ENCODE measurements at regions not wholly inside any gene's neighbourhood (a gene's known extent, or its start where the extent isn't known, plus 50 kb on each side); places are given as distances from the start of the nearest gene placed in this dataset.

GRCh38 chr2:217121565-217121964 lies 261.7 kb upstream of the TNP1 start:
- Histone ChIP-seq H3K27me3 (replicated peaks; ENCODE audit: control insufficient read depth, insufficient read depth, low read length) (no peaks in the 10 kb centered on the region), H3K4me1 (ENCODE audit: control insufficient read depth, insufficient read depth, low read length) (no peaks in the 10 kb centered on the region), H3K4me3 (ENCODE audit: low read length) (no peak overlapping the region), H3K9me3 (ENCODE audit: control insufficient read depth, low read length) (no peaks in the 10 kb centered on the region), H3K9ac (ENCODE audit: low read length) (no peak overlapping the region), H3K36me3 (ENCODE audit: control insufficient read depth, insufficient read depth, low read length, severe bottlenecking) (no peaks in the 10 kb centered on the region)
- DNase-seq (ENCODE audit: low read depth) = no peak

DNA sequence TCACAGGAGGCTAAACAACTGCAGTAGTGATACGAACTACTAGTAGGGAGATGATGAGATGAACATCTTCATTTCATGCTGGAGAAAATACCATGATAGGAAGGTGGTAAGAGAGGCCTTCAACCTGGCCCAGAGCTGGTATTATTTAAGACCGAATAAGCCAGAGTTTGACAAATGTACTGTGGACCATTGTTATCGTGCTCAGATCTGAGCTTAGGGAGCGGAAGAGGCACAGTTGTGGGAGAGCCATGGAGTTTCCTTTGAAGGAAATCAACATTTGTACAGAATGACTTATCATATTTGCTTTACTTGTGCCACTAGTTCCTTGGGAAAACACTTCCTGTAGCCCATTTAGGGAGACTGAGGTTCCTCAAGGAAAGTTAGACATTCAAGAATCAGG lies 260.6 kb upstream of the TNP1 start:
- Histone ChIP-seq H3K4me3 (ENCODE audit: low read length) (no peak overlapping the region), H3K36me3 (ENCODE audit: control insufficient read depth, insufficient read depth, low read length, severe bottlenecking) (no peaks in the 10 kb centered on the region), H3K9ac (ENCODE audit: low read length) (no peak overlapping the region), H3K9me3 (ENCODE audit: control insufficient read depth, low read length) (no peaks in the 10 kb centered on the region), H3K4me1 (ENCODE audit: control insufficient read depth, insufficient read depth, low read length) (no peaks in the 10 kb centered on the region), H3K27me3 (replicated peaks; ENCODE audit: control insufficient read depth, insufficient read depth, low read length) (no peaks in the 10 kb centered on the region)
- DNase-seq (ENCODE audit: low read depth) = no peak

DNA sequence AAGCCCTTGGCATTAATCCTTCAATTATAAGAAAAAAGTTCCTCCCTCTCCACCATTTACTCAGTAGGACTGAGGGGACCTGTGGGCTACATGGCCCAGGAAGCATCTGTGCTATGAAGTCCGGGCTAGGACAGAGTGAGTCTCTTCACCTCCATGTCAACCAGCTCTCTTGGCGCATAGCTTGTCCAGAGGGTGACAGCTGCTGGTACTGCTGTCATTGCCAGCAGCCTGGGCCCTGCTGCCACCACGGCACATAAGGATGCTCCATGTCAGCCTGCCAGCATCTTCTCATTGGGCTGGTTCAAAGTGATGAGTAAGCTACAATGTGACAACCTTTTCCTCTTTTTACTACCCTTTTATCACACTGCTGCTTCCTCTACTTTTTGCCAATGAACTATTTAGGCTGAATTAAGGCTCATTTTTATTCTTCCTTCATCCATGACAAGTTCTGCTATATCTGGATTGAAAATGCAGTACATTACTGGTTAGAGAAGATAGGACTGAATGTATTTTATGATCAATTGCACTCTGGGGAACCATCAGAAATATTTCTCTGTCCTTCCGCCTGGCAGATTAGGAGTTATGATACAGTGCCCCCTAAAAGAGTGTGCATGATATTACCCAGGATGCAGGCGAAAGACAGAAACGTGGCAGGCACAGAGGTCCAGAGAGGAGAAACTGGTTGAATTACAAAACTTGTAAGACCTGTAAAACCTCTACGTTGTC lies 258.9 kb upstream of the TNP1 start:
- DNase-seq (ENCODE audit: low read depth) = no peak
- Histone ChIP-seq H3K4me3 (ENCODE audit: low read length) (no peak overlapping the region), H3K27me3 (replicated peaks; ENCODE audit: control insufficient read depth, insufficient read depth, low read length) (no peaks in the 10 kb centered on the region), H3K9me3 (ENCODE audit: control insufficient read depth, low read length) (no peaks in the 10 kb centered on the region), H3K4me1 (ENCODE audit: control insufficient read depth, insufficient read depth, low read length) (no peaks in the 10 kb centered on the region), H3K9ac (ENCODE audit: low read length) (no peak overlapping the region), H3K36me3 (ENCODE audit: control insufficient read depth, insufficient read depth, low read length, severe bottlenecking) (no peaks in the 10 kb centered on the region)

DNA sequence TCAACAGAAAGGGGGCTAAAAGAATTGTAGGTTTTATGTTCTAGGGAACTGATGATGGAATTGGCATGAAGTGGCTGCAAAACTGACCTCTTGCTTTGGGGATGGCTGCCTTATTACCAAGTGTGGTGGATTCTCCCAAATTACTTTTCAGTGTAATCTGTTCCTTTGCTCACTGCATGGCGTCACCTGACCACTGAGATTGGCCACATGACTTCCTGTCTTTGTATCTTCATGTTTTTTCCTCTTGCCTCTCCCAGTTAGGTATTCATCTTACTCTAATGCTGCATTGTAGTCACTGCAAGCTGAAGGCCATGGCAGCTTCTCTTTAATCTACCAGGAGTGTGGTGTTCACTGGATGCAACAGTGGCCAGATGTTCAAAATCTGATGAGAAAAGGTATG lies 257.7 kb upstream of the TNP1 start:
- Histone ChIP-seq H3K4me3 (ENCODE audit: low read length) (no peak overlapping the region), H3K36me3 (ENCODE audit: control insufficient read depth, insufficient read depth, low read length, severe bottlenecking) (no peaks in the 10 kb centered on the region), H3K4me1 (ENCODE audit: control insufficient read depth, insufficient read depth, low read length) (no peaks in the 10 kb centered on the region), H3K9ac (ENCODE audit: low read length) (no peak overlapping the region), H3K9me3 (ENCODE audit: control insufficient read depth, low read length) (no peaks in the 10 kb centered on the region), H3K27me3 (replicated peaks; ENCODE audit: control insufficient read depth, insufficient read depth, low read length) (no peaks in the 10 kb centered on the region)
- DNase-seq (ENCODE audit: low read depth) = no peak

DNA sequence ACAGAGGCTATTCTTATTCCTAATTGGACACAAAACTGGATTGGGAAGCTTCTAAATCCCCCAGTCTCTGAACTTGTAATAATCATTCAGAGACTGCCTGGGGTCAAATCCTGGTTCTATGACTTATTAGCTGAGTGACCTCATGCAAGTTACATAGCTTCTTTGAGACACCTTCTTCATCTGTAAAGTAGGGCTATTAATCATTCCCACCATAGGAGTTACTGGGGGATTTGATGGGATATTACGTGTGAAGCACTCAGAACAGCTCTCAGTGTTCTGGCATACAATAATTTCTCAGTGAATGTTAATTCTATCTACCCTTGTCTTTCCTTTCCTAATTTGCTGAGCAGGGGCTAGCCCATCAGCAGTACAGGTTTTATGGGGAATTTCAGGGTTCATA lies 256.7 kb upstream of the TNP1 start:
- no peaks in the 10 kb centered on the region for H3K36me3 ChIP-seq (ENCODE audit: control insufficient read depth, insufficient read depth, low read length, severe bottlenecking)
- no peaks in the 10 kb centered on the region for H3K27me3 ChIP-seq (replicated peaks; ENCODE audit: control insufficient read depth, insufficient read depth, low read length)
- DNase-seq (ENCODE audit: low read depth) = no peak
- no peak overlapping the region for H3K4me3 ChIP-seq (ENCODE audit: low read length)
- no peak overlapping the region for H3K9ac ChIP-seq (ENCODE audit: low read length)
- no peaks in the 10 kb centered on the region for H3K9me3 ChIP-seq (ENCODE audit: control insufficient read depth, low read length)
- H3K4me1 ChIP-seq (ENCODE audit: control insufficient read depth, insufficient read depth, low read length) = no peaks in the 10 kb centered on the region

GRCh38 chr2:217114117-217114516 lies 254.3 kb upstream of the TNP1 start:
- H3K4me3 ChIP-seq (ENCODE audit: low read length) = no peak overlapping the region
- H3K9me3 ChIP-seq (ENCODE audit: control insufficient read depth, low read length) = no peaks in the 10 kb centered on the region
- H3K9ac ChIP-seq (ENCODE audit: low read length) = no peak overlapping the region
- H3K27me3 ChIP-seq (replicated peaks; ENCODE audit: control insufficient read depth, insufficient read depth, low read length) = no peaks in the 10 kb centered on the region
- no peaks in the 10 kb centered on the region for H3K36me3 ChIP-seq (ENCODE audit: control insufficient read depth, insufficient read depth, low read length, severe bottlenecking)
- no peak for DNase-seq (ENCODE audit: low read depth)
- H3K4me1 ChIP-seq (ENCODE audit: control insufficient read depth, insufficient read depth, low read length) = no peaks in the 10 kb centered on the region

DNA sequence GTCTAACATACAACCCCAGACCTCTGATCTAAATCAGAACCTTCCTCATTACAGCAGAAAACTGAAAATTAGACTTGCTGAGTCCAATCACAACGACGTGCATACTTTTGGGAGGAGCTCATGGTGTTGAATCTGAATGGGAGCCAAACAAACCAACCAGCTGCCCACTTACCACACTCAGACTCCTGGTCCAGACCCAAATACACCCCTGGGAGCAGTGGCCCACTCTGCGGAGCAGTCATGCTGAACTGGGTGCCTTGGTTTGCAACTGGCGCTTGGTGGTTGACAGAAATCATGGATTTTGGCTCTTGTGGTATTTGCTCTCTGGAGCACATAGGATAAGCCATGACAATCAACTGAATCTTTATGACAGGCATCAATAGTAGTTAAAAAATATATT lies 253.6 kb upstream of the TNP1 start:
- H3K36me3 ChIP-seq (ENCODE audit: control insufficient read depth, insufficient read depth, low read length, severe bottlenecking) = no peaks in the 10 kb centered on the region
- no peaks in the 10 kb centered on the region for H3K9me3 ChIP-seq (ENCODE audit: control insufficient read depth, low read length)
- H3K9ac ChIP-seq (ENCODE audit: low read length) = no peak overlapping the region
- no peaks in the 10 kb centered on the region for H3K27me3 ChIP-seq (replicated peaks; ENCODE audit: control insufficient read depth, insufficient read depth, low read length)
- no peak for DNase-seq (ENCODE audit: low read depth)
- H3K4me3 ChIP-seq (ENCODE audit: low read length) = no peak overlapping the region
- H3K4me1 ChIP-seq (ENCODE audit: control insufficient read depth, insufficient read depth, low read length) = no peaks in the 10 kb centered on the region

DNA sequence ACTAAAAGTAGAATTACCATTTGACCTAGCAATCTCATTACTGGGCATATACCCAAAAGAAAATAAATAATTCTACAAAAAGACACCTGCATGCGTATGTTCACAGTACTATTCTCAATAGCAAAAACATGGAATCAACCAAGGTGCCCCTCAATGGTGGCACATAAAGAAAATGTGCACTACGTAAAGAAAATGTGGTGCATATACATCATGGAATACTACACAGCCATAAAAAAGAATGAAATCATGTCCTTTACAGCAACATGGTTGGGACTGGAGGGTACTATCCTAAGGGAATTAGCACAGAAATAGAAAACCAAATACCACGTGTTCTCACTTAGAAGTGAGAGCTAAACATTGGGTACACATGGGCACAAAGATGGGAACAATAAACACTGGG lies 250.7 kb upstream of the TNP1 start:
- H3K36me3 ChIP-seq (ENCODE audit: control insufficient read depth, insufficient read depth, low read length, severe bottlenecking) = no peaks in the 10 kb centered on the region
- H3K9ac ChIP-seq (ENCODE audit: low read length) = no peak overlapping the region
- no peaks in the 10 kb centered on the region for H3K9me3 ChIP-seq (ENCODE audit: control insufficient read depth, low read length)
- no peak for DNase-seq (ENCODE audit: low read depth)
- no peaks in the 10 kb centered on the region for H3K27me3 ChIP-seq (replicated peaks; ENCODE audit: control insufficient read depth, insufficient read depth, low read length)
- H3K4me1 ChIP-seq (ENCODE audit: control insufficient read depth, insufficient read depth, low read length) = peaks cover 7% of the 10 kb centered on the region
- no peak overlapping the region for H3K4me3 ChIP-seq (ENCODE audit: low read length)

- Histone ChIP-seq H3K9ac (ENCODE audit: low read length) (no peak overlapping the region), H3K27me3 (replicated peaks; ENCODE audit: control insufficient read depth, insufficient read depth, low read length) (no peaks in the 10 kb centered on the region), H3K36me3 (ENCODE audit: control insufficient read depth, insufficient read depth, low read length, severe bottlenecking) (no peaks in the 10 kb centered on the region), H3K4me1 (ENCODE audit: control insufficient read depth, insufficient read depth, low read length) (peaks cover 14% of the 10 kb centered on the region), H3K9me3 (ENCODE audit: control insufficient read depth, low read length) (no peaks in the 10 kb centered on the region), H3K4me3 (ENCODE audit: low read length) (no peak overlapping the region)
- no peak for DNase-seq (ENCODE audit: low read depth)
Measured at GRCh38 chr2:217108575-217109027, 248.7 kb upstream of the TNP1 start.

DNA sequence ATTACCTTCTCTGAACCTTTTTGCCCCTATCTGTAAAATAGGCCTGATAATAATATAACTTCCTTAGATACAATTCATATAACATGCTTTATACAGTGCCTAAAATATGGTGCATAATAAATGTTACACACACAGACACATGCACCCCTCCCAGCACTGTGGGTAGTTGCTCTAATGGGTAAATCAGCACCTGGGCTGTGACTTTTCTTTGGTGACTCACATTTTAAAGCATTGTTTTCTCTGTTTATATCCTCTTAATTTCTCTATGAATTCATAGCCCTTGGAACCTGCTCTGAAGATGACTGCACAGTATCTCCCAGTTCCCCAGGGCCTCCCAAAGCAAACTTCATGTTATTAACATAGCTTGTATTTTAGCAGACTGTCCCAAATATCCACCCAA lies 248.2 kb upstream of the TNP1 start:
- no peak overlapping the region for H3K9ac ChIP-seq (ENCODE audit: low read length)
- DNase-seq (ENCODE audit: low read depth) = no peak
- peaks cover 14% of the 10 kb centered on the region for H3K4me1 ChIP-seq (ENCODE audit: control insufficient read depth, insufficient read depth, low read length)
- no peaks in the 10 kb centered on the region for H3K27me3 ChIP-seq (replicated peaks; ENCODE audit: control insufficient read depth, insufficient read depth, low read length)
- no peaks in the 10 kb centered on the region for H3K9me3 ChIP-seq (ENCODE audit: control insufficient read depth, low read length)
- no peaks in the 10 kb centered on the region for H3K36me3 ChIP-seq (ENCODE audit: control insufficient read depth, insufficient read depth, low read length, severe bottlenecking)
- no peak overlapping the region for H3K4me3 ChIP-seq (ENCODE audit: low read length)

DNA sequence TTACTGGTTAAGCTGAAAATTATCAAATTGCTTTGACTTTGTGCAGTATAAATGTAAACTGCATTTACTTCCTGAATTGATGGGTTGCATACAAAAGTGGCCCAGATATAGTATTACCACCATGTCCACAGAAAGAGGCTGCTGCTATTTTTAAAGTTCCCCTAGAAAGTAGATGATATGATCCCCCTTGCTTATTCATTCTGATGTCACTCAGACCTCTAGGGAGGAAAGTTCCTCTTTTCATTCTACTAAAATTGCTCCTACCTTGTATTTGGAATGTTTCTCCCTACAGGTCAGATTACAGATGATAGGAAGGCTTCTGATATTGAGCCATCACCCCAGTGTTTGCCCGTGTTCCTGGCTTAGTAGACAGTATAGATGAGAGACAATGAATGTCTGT lies 247.6 kb upstream of the TNP1 start:
- H3K9me3 ChIP-seq (ENCODE audit: control insufficient read depth, low read length) = no peaks in the 10 kb centered on the region
- no peak overlapping the region for H3K4me3 ChIP-seq (ENCODE audit: low read length)
- no peaks in the 10 kb centered on the region for H3K27me3 ChIP-seq (replicated peaks; ENCODE audit: control insufficient read depth, insufficient read depth, low read length)
- H3K9ac ChIP-seq (ENCODE audit: low read length) = no peak overlapping the region
- no peak for DNase-seq (ENCODE audit: low read depth)
- peaks cover 14% of the 10 kb centered on the region for H3K4me1 ChIP-seq (ENCODE audit: control insufficient read depth, insufficient read depth, low read length)
- no peaks in the 10 kb centered on the region for H3K36me3 ChIP-seq (ENCODE audit: control insufficient read depth, insufficient read depth, low read length, severe bottlenecking)

GRCh38 chr2:217106650-217107014 lies 246.8 kb upstream of the TNP1 start:
- H3K9me3 ChIP-seq (ENCODE audit: control insufficient read depth, low read length) = no peaks in the 10 kb centered on the region
- H3K36me3 ChIP-seq (ENCODE audit: control insufficient read depth, insufficient read depth, low read length, severe bottlenecking) = no peaks in the 10 kb centered on the region
- DNase-seq (ENCODE audit: low read depth) = peak; percentile 22
- H3K4me1 ChIP-seq (ENCODE audit: control insufficient read depth, insufficient read depth, low read length) = peaks cover 14% of the 10 kb centered on the region
- H3K9ac ChIP-seq (ENCODE audit: low read length) = no peak overlapping the region
- H3K4me3 ChIP-seq (ENCODE audit: low read length) = no peak overlapping the region
- no peaks in the 10 kb centered on the region for H3K27me3 ChIP-seq (replicated peaks; ENCODE audit: control insufficient read depth, insufficient read depth, low read length)

Measured in adipocyte (in vitro differentiated cells).